ENCODE measurements at regions not wholly inside any gene's neighbourhood (a gene's known extent, or its start where the extent isn't known, plus 50 kb on each side); places are given as distances from the start of the nearest gene placed in this dataset.

DNA sequence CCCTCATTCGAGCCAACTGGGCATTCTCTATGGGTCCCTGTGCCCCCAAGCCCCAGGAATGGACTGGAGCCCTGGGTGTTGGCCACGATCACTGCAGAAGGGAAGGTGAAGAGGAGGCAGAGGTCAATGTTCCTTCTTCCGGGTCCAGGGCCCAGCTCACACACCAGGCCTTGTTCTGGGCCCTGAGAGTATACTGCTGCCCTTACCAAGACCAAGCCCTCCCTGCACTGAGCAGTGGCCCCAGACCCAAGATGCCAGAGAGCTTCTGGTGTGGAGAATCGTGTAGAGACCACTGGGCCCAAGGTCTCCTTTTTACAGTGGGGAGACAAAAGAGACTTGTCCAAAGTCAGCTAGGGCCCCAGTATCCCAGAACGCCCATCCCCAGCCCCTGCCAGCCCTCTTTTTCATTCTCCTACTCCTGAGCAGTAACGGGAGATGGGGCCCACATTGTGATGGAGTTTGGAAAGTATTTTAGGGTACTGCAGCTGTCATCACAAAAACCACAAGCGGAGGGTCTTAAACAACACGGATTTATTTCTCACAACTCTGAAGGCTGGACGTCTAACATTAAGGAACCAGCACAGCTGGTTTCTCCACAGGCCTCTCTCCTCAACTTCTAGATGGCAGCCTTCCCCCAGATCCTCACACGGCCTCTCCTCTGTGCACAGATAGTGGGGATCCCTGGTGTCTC lies 79.4 kb downstream of the PDGFA start:
- intact Hi-C loops (cut with micrococcal nuclease): no loop called here
- TF ChIP-seq, protein P1, sequence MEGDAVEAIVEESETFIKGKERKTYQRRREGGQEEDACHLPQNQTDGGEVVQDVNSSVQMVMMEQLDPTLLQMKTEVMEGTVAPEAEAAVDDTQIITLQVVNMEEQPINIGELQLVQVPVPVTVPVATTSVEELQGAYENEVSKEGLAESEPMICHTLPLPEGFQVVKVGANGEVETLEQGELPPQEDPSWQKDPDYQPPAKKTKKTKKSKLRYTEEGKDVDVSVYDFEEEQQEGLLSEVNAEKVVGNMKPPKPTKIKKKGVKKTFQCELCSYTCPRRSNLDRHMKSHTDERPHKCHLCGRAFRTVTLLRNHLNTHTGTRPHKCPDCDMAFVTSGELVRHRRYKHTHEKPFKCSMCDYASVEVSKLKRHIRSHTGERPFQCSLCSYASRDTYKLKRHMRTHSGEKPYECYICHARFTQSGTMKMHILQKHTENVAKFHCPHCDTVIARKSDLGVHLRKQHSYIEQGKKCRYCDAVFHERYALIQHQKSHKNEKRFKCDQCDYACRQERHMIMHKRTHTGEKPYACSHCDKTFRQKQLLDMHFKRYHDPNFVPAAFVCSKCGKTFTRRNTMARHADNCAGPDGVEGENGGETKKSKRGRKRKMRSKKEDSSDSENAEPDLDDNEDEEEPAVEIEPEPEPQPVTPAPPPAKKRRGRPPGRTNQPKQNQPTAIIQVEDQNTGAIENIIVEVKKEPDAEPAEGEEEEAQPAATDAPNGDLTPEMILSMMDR (IDR thresholded peaks at IDR 0.05; ENCODE audit: borderline replicate concordance): no peak

GRCh38 chr7:441684-442421 lies 77.8 kb downstream of the PDGFA start:
- no peaks in the 10 kb centered on the region for H3K4me1 ChIP-seq
- H3K27me3 ChIP-seq (ENCODE audit: low read depth): peaks cover 32% of the 10 kb centered on the region
- no peaks in the 10 kb centered on the region for H3K9me3 ChIP-seq (replicated peaks)
- no peak overlapping the region for H3K27ac ChIP-seq (replicated peaks)
- no peak overlapping the region for H3K4me3 ChIP-seq
- TF ChIP-seq, protein P1 (IDR thresholded peaks at IDR 0.05; ENCODE audit: borderline replicate concordance): no peak
- intact Hi-C loops (cut with micrococcal nuclease): no loop called here
- DNase-seq: no peak
- H3K36me3 ChIP-seq: no peaks in the 10 kb centered on the region

More for the DNA sequence above, 79.4 kb downstream of the PDGFA start:
- no peak overlapping the region for H3K4me3 ChIP-seq
- H3K36me3 ChIP-seq: no peaks in the 10 kb centered on the region
- peaks cover 34% of the 10 kb centered on the region for H3K27me3 ChIP-seq (ENCODE audit: low read depth)
- peaks cover 4% of the 10 kb centered on the region for H3K4me1 ChIP-seq
- no peak for DNase-seq
- no peaks in the 10 kb centered on the region for H3K9me3 ChIP-seq (replicated peaks)
- no peak overlapping the region for H3K27ac ChIP-seq (replicated peaks)

GRCh38 chr7:442457-442856 lies 77.2 kb downstream of the PDGFA start:
- intact Hi-C loops (cut with micrococcal nuclease): no loop called here
- TF ChIP-seq, protein P1 (IDR thresholded peaks at IDR 0.05; ENCODE audit: borderline replicate concordance): no peak
- Histone ChIP-seq H3K36me3 (no peaks in the 10 kb centered on the region), H3K9me3 (replicated peaks) (no peaks in the 10 kb centered on the region), H3K4me1 (no peaks in the 10 kb centered on the region), H3K4me3 (no peak overlapping the region), H3K27me3 (ENCODE audit: low read depth) (peaks cover 32% of the 10 kb centered on the region), H3K27ac (replicated peaks) (no peak overlapping the region)
- DNase-seq: no peak

- Histone ChIP-seq H3K4me1 (no peaks in the 10 kb centered on the region), H3K9me3 (replicated peaks) (no peaks in the 10 kb centered on the region), H3K4me3 (no peak overlapping the region), H3K27me3 (ENCODE audit: low read depth) (peaks cover 26% of the 10 kb centered on the region), H3K27ac (replicated peaks) (no peak overlapping the region), H3K36me3 (no peaks in the 10 kb centered on the region)
- intact Hi-C loops (cut with micrococcal nuclease): no loop called here
- TF ChIP-seq, protein P1 (IDR thresholded peaks at IDR 0.05; ENCODE audit: borderline replicate concordance): no peak
- DNase-seq: no peak
Measured at GRCh38 chr7:443279-443833, 76.3 kb downstream of the PDGFA start.

DNA sequence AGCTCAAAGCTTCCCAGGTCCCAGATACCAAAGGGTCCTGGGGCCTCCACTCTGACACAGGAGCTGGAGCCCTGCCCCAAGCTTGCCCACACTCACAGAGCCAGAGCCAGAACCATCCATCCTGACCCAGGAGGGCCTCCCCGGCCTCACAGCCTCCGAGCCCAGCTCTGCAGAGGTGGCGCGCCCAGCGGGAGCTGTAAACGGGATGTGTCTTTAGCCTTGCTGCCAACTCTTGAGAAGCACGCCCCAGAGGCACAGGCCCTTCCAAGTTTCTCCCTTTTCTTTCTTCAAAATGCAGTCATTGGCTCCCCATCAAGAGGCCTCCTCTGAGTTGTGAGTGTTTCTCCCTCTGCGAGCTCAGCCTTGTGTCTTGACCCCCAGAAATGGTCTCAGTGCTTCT lies 75.0 kb downstream of the PDGFA start:
- H3K4me3 ChIP-seq: no peak overlapping the region
- H3K27me3 ChIP-seq (ENCODE audit: low read depth): peaks cover 17% of the 10 kb centered on the region
- H3K4me1 ChIP-seq: no peaks in the 10 kb centered on the region
- no peaks in the 10 kb centered on the region for H3K36me3 ChIP-seq
- TF ChIP-seq, protein P1 (IDR thresholded peaks at IDR 0.05; ENCODE audit: borderline replicate concordance): no peak
- DNase-seq: no peak
- H3K9me3 ChIP-seq (replicated peaks): no peaks in the 10 kb centered on the region
- intact Hi-C loops (cut with micrococcal nuclease): no loop called here
- no peak overlapping the region for H3K27ac ChIP-seq (replicated peaks)
